NCI-H748 (cell line): ENCODE measurements at regions not wholly inside any gene's neighbourhood (a gene's known extent, or its start where the extent isn't known, plus 50 kb on each side); places are given as distances from the start of the nearest gene placed in this dataset.
A peak's percentile ranks its signal among the peaks of the same experiment; 100 is the strongest.
"Not testable (repeated sequence)": the region's sequence is repeated elsewhere in the genome, so short reads cannot be mapped to it uniquely, and the experiment has no call there.

Experiments used
- DNase-seq: peaks from one replicate; lab custom pipeline; 2025; ENCODE audit not compliant: unreplicated experiment; lab: John Stamatoyannopoulos, UW

DNA sequence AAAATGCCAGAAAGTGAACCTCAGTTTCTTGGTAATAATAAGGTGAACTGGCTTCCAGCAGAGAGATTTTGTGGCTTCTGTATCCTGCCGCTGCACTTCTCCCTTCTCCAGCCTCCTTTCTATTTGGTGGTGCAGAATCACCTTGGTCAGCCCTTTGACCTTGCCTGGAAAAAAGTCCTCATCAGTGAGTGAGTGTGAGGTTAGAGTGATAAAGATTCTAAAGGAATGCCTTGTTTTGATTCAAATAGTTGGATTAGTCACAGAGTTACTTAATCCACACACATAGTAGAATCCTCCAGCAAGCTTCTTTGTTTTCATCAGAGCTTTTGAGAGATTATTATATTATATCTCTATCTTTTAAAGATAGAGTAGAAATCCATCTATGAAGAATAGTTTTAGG is 140.9 kb downstream of the KCNRG start:
- DNase-seq: no peak

GRCh38 chr13:50156561-50157127 is 141.4 kb downstream of the KCNRG start:
- no peak for DNase-seq

DNA sequence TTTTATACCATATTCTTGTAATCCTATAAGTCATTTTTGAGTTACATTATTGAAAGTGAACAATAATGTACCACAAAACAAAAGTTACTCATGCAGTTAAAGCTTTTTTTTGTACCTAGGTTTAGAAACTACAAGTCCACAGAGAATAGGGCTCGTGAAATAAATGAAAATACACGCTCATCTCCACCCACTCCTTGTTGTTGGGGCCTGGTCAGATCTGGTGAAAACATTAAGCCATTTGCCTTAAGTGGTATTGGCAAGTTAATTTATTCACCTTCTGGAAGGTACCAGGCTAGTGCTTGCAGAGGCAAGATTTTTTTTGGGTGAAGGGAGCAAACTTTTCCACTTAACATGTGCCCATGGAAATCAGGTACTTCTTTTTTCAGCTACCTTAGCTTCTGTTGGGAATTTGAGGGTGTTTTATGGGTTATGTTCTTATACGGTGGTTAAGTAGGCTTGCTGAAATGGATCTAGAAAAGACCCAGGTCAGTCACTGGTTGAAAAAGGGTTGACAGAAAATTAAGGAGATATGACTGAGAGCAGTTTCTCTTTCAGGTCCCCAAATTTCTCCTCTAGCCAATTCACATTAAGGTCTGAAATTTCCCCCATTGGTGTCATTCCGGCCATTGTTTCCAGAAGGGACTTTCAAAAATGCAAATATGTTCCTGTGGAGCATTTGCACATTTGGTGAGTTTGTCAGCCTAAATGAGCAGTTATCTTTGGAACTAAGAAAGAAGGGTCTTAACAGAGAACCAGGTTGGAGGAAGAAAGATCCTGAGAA is 143.3 kb downstream of the KCNRG start:
- DNase-seq: no peak

DNA sequence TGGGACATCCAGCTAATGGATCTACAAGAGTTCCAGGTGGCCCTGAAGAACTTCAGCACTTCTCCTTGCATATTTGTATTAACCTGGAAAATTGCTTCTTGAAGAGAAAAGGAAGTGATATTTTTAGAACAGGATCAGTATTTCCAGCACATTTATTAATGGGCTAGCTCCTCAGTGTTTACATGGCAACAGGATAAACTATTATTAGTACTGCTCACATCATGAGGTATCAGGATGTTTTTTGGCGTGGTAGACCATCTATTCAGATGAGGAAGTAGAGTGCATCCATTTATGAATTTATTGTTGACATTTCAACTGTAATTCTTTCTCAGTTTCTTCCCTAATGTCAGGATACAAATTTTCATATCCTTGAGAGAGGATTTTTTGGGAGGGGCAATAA is 144.4 kb downstream of the KCNRG start:
- DNase-seq: no peak

DNA sequence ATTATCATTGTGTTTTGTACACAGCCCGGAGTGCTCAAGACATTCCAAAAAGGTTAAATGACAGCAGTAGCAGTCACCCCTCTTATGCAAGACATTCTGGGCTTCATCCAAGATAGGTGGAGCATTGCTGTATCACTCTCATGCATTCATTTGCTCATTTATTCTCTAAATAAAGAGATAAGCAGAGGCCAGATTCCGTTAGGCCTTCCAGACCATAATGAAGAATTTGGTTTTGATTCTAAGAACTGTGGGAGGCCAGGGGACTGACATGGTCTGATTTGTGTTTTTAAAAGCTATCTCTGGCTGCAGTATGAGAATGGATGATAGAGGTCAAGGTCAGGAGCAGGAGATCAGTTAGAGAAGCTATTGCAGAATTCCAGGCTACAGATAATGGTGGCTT is 145.8 kb downstream of the KCNRG start:
- no peak for DNase-seq

- DNase-seq: no peak
Observed at GRCh38 chr13:50162001-50162400, 146.8 kb downstream of the KCNRG start.

DNA sequence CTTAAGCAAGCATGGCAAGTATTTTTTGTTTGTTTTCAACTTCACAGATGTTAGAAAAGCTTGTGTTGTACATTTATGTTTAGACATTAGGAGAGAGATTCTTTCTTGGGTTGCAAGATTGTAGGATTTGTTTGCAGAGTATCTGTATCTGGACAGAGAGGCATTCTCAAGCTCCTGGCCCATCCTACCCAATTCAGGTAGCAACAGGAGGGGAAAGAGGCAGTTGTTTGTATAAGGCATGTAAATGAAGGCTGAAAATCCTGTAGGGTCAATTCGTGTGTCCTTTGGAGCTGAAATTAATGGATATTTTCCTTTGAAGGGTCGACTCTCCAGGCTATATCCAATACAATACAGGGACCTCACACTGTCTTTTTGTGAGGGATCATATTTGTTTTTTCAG is 147.3 kb downstream of the KCNRG start:
- peak; percentile 54 for DNase-seq

DNA sequence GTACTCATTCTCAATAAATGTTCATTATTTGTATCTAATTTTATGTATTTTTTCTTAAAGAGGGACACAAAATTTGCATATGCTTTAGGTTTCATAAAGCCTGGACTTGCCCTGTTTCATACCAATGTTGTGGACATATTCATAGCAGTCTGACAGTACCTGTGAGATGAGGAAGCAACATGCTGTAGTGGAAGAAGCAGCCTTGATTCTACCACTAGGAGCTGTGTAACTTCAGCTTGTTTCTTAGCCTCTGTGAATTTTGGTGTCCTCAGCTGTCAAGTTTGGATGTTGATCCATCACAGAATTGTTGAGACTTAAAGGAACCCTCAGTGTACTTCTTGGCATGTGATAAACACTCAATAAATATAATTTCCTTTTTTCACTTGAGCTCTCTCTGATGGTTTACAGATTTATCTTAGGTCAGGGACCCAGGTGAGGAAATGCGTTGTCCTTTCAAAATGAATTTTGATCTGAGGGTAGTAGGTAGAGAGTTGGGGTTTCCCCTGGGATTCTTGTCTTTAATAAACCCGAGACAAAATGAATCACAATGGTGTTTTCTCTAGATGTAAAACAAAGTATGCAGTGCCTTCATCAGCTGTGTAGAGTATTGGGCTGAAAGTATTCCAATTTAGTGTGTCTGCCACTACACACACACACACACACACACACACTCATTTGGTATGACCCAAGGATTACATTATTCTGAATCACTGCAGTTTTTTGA is 152.1 kb downstream of the KCNRG start:
- DNase-seq: no peak

GRCh38 chr13:50167967-50168366 is 152.7 kb downstream of the KCNRG start:
- no peak for DNase-seq

- no peak for DNase-seq
Observed at GRCh38 chr13:50168786-50169185, 153.5 kb downstream of the KCNRG start.

GRCh38 chr13:50170447-50171037 is 155.3 kb downstream of the KCNRG start:
- no peak for DNase-seq

DNA sequence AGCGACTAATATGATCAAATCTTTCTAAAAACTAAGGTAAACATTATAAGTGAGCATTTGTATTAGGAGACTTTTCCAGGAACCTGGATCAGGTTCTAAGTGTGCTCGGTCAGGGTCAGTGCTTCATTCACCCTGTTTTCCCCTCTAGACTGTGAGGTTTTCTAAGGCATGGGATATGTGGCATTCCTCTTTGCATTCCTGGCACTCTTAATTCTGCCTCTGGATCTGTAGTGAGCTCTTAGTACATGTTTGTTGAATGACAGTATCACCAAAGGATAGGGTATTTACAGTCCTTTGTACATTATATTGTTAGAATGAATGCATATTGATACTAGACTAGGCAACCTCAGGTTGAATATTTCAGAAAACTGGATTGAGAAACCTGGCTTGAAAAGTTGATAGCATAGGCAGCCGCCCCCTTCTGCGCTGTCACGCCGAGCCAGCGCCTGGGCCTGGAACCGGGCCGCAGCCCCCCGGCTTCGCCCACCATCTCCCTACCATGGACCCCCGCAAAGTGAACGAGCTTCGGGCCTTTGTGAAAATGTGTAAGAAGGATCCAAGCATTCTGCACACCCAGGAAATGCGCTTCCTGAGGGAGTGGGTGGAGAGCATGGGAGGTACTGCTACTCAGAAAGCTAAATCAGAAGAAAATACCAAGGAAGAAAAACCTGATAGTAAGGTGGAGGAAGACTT is 156.5 kb downstream of the KCNRG start:
- no peak for DNase-seq

DNA sequence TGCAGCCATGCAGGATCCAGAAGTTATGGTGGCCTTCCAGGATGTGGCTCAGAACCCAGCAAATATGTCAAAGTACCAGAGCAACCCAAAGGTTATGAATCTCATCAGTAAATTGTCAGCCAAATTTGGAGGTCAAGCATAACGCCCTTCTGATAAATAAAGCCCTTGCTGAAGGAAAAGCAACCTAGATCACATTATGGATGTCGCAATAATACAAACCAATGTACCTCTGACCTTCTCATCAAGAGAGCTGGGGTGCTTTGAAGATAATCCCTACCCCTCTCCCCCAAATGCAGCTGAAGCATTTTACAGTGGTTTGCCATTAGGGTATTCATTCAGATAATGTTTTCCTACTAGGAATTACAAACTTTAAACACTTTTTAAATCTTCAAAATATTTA is 157.8 kb downstream of the KCNRG start:
- DNase-seq: not testable (repeated sequence)

GRCh38 chr13:50174630-50175029 is 159.4 kb downstream of the KCNRG start:
- DNase-seq: no peak

DNA sequence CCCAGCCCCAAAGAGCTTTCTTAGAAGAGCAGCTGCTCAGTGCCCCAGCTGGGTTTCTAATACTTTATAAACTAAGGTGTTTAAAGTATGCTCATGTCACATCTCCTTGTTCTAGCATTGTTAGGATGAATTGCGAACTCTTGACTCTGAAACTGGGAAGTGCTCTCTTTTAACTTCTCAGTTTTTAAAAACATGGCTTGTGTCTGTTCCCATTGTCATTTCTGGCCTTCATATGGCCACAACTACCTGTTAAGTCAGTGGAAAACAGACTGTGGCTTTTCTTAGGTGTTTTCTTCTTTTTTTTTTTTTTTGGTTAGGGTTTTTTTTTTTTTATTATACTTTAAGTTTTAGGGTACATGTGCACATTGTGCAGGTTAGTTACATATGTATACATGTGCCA is 164.7 kb downstream of the KCNRG start:
- DNase-seq: no peak

DNA sequence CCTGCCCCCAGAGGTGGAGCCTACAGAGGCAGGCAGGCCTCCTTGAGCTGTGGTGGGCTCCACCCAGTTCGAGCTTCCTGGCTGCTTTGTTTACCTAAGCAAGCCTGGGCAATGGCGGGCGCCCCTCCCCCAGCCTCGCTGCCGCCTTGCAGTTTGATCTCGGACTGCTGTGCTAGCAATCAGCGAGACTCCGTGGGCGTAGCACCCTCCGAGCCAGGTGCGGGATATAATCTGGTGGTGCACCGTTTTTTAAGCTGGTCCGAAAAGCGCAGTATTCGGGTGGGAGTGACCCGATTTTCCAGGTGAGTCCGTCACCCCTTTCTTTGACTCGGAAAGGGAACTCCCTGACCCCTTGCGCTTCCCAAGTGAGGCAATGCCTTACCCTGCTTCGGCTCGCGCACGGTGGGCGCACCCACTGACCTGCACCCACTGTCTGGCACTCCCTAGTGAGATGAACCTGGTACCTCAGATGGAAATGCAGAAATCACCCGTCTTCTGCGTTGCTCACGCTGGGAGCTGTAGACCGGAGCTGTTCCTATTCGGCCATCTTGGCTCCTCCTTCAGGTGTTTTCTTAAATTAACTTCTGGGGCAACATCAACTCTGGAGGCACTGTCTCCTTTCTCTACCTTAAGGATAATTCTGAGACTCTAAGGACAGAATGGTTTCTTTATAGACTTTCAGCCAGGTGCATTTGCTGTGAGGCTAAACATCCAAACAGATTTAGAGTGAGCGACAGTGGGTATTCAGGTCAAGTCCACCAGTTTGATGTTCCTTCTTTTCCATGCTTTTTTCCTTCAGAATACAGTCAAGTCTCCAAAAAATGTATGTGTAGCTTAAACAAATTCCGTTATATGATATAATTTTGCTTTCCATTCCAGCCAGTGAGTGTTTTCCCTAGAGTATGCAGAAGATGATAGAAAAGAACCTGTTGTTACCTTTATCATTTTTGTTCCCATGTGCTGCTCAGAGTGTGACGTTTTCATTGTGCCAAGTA is 170.8 kb downstream of the KCNRG start:
- DNase-seq: not testable (repeated sequence)

GRCh38 chr13:50187352-50188029 is 172.2 kb downstream of the KCNRG start:
- DNase-seq: no peak

DNA sequence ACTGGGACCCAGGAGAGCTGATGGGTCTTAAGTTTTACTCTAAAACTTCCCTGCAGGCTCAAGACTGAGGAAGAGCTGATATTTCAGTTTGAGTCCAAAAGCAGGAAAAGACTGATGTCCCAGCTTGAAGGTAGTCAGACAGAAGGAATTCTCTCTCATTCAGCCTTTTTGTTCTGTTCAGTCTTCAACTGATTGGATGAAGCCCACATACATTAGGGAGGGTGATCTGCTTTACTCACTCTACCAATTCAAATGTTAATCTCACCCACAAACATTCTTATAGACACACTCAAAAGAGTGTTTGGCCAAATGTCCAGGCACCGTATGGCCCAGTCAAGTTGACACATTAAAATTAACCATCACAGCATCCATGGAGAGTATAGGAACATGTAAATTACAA is 173.5 kb downstream of the KCNRG start:
- DNase-seq: no peak

DNA sequence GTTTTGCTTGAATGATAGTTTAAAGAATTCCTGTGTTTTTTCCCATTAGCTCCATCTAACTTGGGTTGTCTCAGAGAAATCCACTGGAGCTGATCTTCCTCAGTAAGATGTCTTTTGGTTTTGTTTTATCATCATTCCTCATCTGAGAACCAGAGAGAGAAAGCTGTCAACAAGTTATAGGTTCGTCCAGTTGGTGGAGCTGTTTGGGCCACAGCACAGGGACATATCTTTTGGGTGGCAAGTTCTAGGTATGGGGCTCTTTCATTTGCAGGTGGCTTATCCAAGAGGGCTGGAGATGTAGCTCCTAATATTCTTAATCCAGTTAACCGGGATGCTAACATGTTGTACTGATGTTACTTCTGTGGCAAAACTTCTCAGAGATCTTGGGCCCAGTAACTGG is 174.2 kb downstream of the KCNRG start:
- DNase-seq: peak; percentile 20

DNA sequence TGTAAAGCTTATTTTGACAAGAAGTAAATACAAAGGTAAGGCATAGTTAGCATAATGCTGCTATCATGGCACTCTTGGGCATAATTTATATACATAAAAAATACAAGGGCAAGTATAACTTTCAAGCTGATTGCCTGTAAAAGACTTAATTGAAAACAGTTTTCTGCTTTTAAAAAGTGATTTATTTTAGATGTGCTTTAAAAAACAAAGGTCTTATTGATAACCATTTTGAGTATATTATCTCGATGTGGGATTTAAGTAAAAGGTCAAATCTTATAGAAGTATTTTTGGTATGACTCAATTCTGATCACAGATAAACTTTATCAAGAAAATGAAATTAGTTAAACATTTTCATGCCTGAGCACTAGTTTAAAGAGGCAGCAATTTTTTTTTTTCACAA is 175.8 kb downstream of the KCNRG start:
- no peak for DNase-seq
